T-cell (primary cell): ENCODE measurements at regions not wholly inside any gene's neighbourhood (a gene's known extent, or its start where the extent isn't known, plus 50 kb on each side); places are given as distances from the start of the nearest gene placed in this dataset.

Experiments
- ATAC-seq, 4 experiments: fragments of 200-7000 bp in 3 of 4; fragments of 150-1000 bp in 1 of 4; cut with Tn5 transposase; replicated peaks in 1 of 4; 1 replicate in 3 of 4; 2 replicates in 1 of 4; pipeline ENCODE4 v1.10.0; 2021; ENCODE audit warnings: moderate library complexity in 3 of 4, mild to moderate bottlenecking in 2 of 4, moderate number of reproducible peaks in 1 of 4
- CTCF ChIA-PET, 2 donors: fragments of 300-600 bp; sonication (Branson Sonifier 250); formaldehyde crosslinking; loops; one replicate each; lab custom pipeline; 2022; ENCODE audit warnings: antibody characterized with exemption in 2 of 2; lab: Charles Lee
- POLR2A ChIA-PET, 2 donors: fragments of 300-600 bp; sonication (Branson Sonifier 250); formaldehyde crosslinking; loops; one replicate each; lab custom pipeline; 2022; ENCODE audit warnings: antibody characterized with exemption in 2 of 2; lab: Charles Lee
- DNase-seq, 35 experiments: peaks; one replicate each; pipeline versions ENCODE4 v3.0.0 to v3.0.0-alpha.2; 2013 to 2023
- H3K27ac ChIP-seq: one replicate; pipeline ENCODE4 v1.5.1; 2013; ENCODE audit warnings: low read length
- H3K27me3 ChIP-seq, 2 experiments: replicated peaks in 1 of 2; 1 replicate in 1 of 2; 2 replicates in 1 of 2; pipeline versions ENCODE4 v1.6.1 to v1.7.0; 2013; ENCODE audit warnings: low read length in 1 of 2, mixed read lengths in 1 of 2; ENCODE audit not compliant: control insufficient read depth in 2 of 2, insufficient read depth in 2 of 2; ENCODE audit errors: extremely low read depth in 1 of 2
- H3K36me3 ChIP-seq, 2 donors: 1 replicate in 1 of 2; 2 replicates in 1 of 2; pipeline versions ENCODE4 v1.6.1 to v1.7.0; 2013; ENCODE audit warnings: low read length in 1 of 2; ENCODE audit not compliant: control insufficient read depth in 2 of 2, insufficient read depth in 1 of 2; ENCODE audit errors: extremely low read depth in 1 of 2
- H3K4me1 ChIP-seq, 2 experiments: 1 replicate in 1 of 2; 2 replicates in 1 of 2; pipeline versions ENCODE4 v1.6.1 to v1.7.0; 2013; ENCODE audit warnings: low read length in 2 of 2, mixed read lengths in 1 of 2; ENCODE audit not compliant: insufficient read depth in 2 of 2, control insufficient read depth in 1 of 2; ENCODE audit errors: extremely low read depth in 1 of 2
- H3K4me3 ChIP-seq, 2 donors: 1 replicate in 1 of 2; 2 replicates in 1 of 2; pipeline versions ENCODE4 v1.5.1 to v1.7.0; 2013; ENCODE audit warnings: mild to moderate bottlenecking in 2 of 2, low read length in 1 of 2, moderate library complexity in 1 of 2; ENCODE audit not compliant: control insufficient read depth in 1 of 2; ENCODE audit errors: extremely low read depth in 1 of 2
- H3K9me3 ChIP-seq: 2 replicates; pipeline ENCODE4 v1.7.0; 2013
- H3K27ac Mint-ChIP-seq, 2 donors: one replicate each; pipeline ENCODE4 v1.8.0; 2020 to 2021; ENCODE audit warnings: mild to moderate bottlenecking in 2 of 2, mixed read lengths in 2 of 2
- H3K27me3 Mint-ChIP-seq, 2 donors: one replicate each; pipeline ENCODE4 v1.8.0; 2021 to 2022; ENCODE audit warnings: mixed read lengths in 2 of 2
- H3K36me3 Mint-ChIP-seq: one replicate; pipeline ENCODE4 v1.8.0; 2021; ENCODE audit warnings: mixed read lengths
- H3K4me1 Mint-ChIP-seq, 3 donors: one replicate each; pipeline ENCODE4 v1.8.0; 2020 to 2022; ENCODE audit warnings: mixed read lengths in 3 of 3, mild to moderate bottlenecking in 1 of 3
- H3K4me3 Mint-ChIP-seq, 3 donors: one replicate each; pipeline ENCODE4 v1.8.0; 2020 to 2022; ENCODE audit warnings: mild to moderate bottlenecking in 3 of 3, mixed read lengths in 3 of 3, moderate library complexity in 3 of 3
- H3K9me3 Mint-ChIP-seq, 3 donors: one replicate each; pipeline ENCODE4 v1.8.0; 2020 to 2022; ENCODE audit warnings: mixed read lengths in 3 of 3
- WGBS: methylation state at CpG from one replicate; pipeline ENCODE4 v1.1.5; 2013; ENCODE audit warnings: missing lambda C conversion rate; ENCODE audit not compliant: insufficient coverage; 5-methylcytosine and 5-hydroxymethylcytosine counted together

- Histone ChIP-seq H3K9me3 (no peaks in the 10 kb centered on the region), H3K36me3 (no peaks in the 10 kb centered on the region), H3K27me3 (peaks cover 0 to 22% of the 10 kb centered on the region in 2 experiments), H3K27ac (no peak overlapping the region), H3K4me1 (no peaks in the 10 kb centered on the region), H3K4me3 (no peak overlapping the region)
- Mint-ChIP-seq H3K4me3 (no peak overlapping the region), H3K36me3 (no peaks in the 10 kb centered on the region), H3K4me1 (no peaks in the 10 kb centered on the region), H3K27me3 (peaks cover 11 to 13% of the 10 kb centered on the region in 2 donors), H3K27ac (no peak overlapping the region), H3K9me3 (no peaks in the 10 kb centered on the region)
- ChIA-PET CTCF (no interaction called here), POLR2A (no interaction called here)
- DNase-seq (no peak), ATAC-seq (no peak)
- WGBS = 68% methylated on average over 2 of the region's 3 CpGs
Observed at GRCh38 chr10:113412161-113412560, 140.7 kb upstream of the HABP2 start.

GRCh38 chr10:113414543-113414942 is 138.3 kb upstream of the HABP2 start:
- POLR2A ChIA-PET = interaction anchor here in 1 of 2 donors (0.6 kb wide), 1 partner anchor 22 kb away, joined by 5 read pairs; no protein-coding TSS in a partner anchor

GRCh38 chr10:113415246-113415645 is 137.6 kb upstream of the HABP2 start:
- WGBS = no CpG with 5 or more reads among the region's 3 CpGs
- peaks cover 2% of the 10 kb centered on the region for H3K9me3 ChIP-seq
- CTCF ChIA-PET = no interaction called here
- no peak overlapping the region for H3K27ac ChIP-seq
- H3K27me3 ChIP-seq = peaks cover 0 to 17% of the 10 kb centered on the region in 2 experiments
- H3K4me3 ChIP-seq = no peak overlapping the region
- H3K4me1 ChIP-seq = no peaks in the 10 kb centered on the region
- H3K27ac Mint-ChIP-seq = no peak overlapping the region
- no peak overlapping the region for H3K4me3 Mint-ChIP-seq
- H3K9me3 Mint-ChIP-seq = peaks cover 3 to 12% (median 4%) of the 10 kb centered on the region in 3 donors
- H3K36me3 Mint-ChIP-seq = no peaks in the 10 kb centered on the region
- ATAC-seq (no peak), DNase-seq (no peak)
- H3K36me3 ChIP-seq = no peaks in the 10 kb centered on the region
- H3K4me1 Mint-ChIP-seq = no peaks in the 10 kb centered on the region
- POLR2A ChIA-PET = no interaction called here
- H3K27me3 Mint-ChIP-seq = peaks cover 14 to 16% of the 10 kb centered on the region in 2 donors

More at GRCh38 chr10:113414543-113414942, 138.3 kb upstream of the HABP2 start:
- DNase-seq = no peak
- Mint-ChIP-seq H3K4me3 (no peak overlapping the region), H3K27me3 (peaks cover 15 to 22% of the 10 kb centered on the region in 2 donors), H3K9me3 (peaks cover 0 to 5% (median 4%) of the 10 kb centered on the region in 3 donors), H3K4me1 (no peaks in the 10 kb centered on the region), H3K36me3 (no peaks in the 10 kb centered on the region), H3K27ac (no peak overlapping the region)
- Histone ChIP-seq H3K4me1 (no peaks in the 10 kb centered on the region), H3K4me3 (no peak overlapping the region), H3K9me3 (peaks cover 2% of the 10 kb centered on the region), H3K27me3 (peaks cover 0 to 17% of the 10 kb centered on the region in 2 experiments), H3K36me3 (no peaks in the 10 kb centered on the region), H3K27ac (no peak overlapping the region)
- ATAC-seq = no peak
- CTCF ChIA-PET = no interaction called here

- CTCF ChIA-PET = no interaction called here
- no peak overlapping the region for H3K4me3 ChIP-seq
- no peak for DNase-seq
- WGBS = no CpG with 5 or more reads among the region's 2 CpGs
- peaks cover 22 to 23% of the 10 kb centered on the region in 2 donors for H3K27me3 Mint-ChIP-seq
- H3K4me3 Mint-ChIP-seq = no peak overlapping the region
- H3K4me1 Mint-ChIP-seq = no peaks in the 10 kb centered on the region
- peaks cover 0 to 19% of the 10 kb centered on the region in 2 experiments for H3K27me3 ChIP-seq
- no peaks in the 10 kb centered on the region for H3K36me3 Mint-ChIP-seq
- POLR2A ChIA-PET = no interaction called here
- H3K36me3 ChIP-seq = no peaks in the 10 kb centered on the region
- H3K27ac ChIP-seq = no peak overlapping the region
- H3K9me3 Mint-ChIP-seq = peaks cover 4 to 15% (median 5%) of the 10 kb centered on the region in 3 donors
- no peak for ATAC-seq
- H3K9me3 ChIP-seq = peaks cover 2% of the 10 kb centered on the region
- no peaks in the 10 kb centered on the region for H3K4me1 ChIP-seq
- H3K27ac Mint-ChIP-seq = no peak overlapping the region
Observed at GRCh38 chr10:113420057-113420732, 132.7 kb upstream of the HABP2 start.

- no peak for ATAC-seq
- Histone ChIP-seq H3K4me3 (no peak overlapping the region), H3K4me1 (no peaks in the 10 kb centered on the region), H3K36me3 (no peaks in the 10 kb centered on the region), H3K9me3 (peaks cover 2% of the 10 kb centered on the region), H3K27ac (no peak overlapping the region), H3K27me3 (peaks cover 0 to 15% of the 10 kb centered on the region in 2 experiments)
- POLR2A ChIA-PET = no interaction called here
- CTCF ChIA-PET = no interaction called here
- no peak overlapping the region for H3K27ac Mint-ChIP-seq
- 83% methylated on average over 5 of the region's 9 CpGs for WGBS
- H3K36me3 Mint-ChIP-seq = no peaks in the 10 kb centered on the region
- H3K4me3 Mint-ChIP-seq = no peak overlapping the region
- peaks cover 16 to 19% of the 10 kb centered on the region in 2 donors for H3K27me3 Mint-ChIP-seq
- H3K9me3 Mint-ChIP-seq = peaks cover 4 to 15% (median 5%) of the 10 kb centered on the region in 3 donors
- no peaks in the 10 kb centered on the region for H3K4me1 Mint-ChIP-seq
- DNase-seq = no peak
Observed at GRCh38 chr10:113420733-113421675, 131.8 kb upstream of the HABP2 start.

- H3K27ac Mint-ChIP-seq = no peak overlapping the region
- Histone ChIP-seq H3K4me1 (no peaks in the 10 kb centered on the region), H3K4me3 (no peak overlapping the region), H3K36me3 (no peaks in the 10 kb centered on the region), H3K27ac (no peak overlapping the region), H3K9me3 (peaks cover 2% of the 10 kb centered on the region), H3K27me3 (peaks cover 0 to 7% of the 10 kb centered on the region in 2 experiments)
- DNase-seq (no peak), ATAC-seq (no peak)
- CTCF ChIA-PET = no interaction called here
- H3K36me3 Mint-ChIP-seq = no peaks in the 10 kb centered on the region
- no peaks in the 10 kb centered on the region for H3K4me1 Mint-ChIP-seq
- no CpG with 5 or more reads among the region's 2 CpGs for WGBS
- H3K27me3 Mint-ChIP-seq = peaks cover 13 to 15% of the 10 kb centered on the region in 2 donors
- POLR2A ChIA-PET = no interaction called here
- no peak overlapping the region for H3K4me3 Mint-ChIP-seq
- peaks cover 4 to 15% (median 5%) of the 10 kb centered on the region in 3 donors for H3K9me3 Mint-ChIP-seq
Observed at GRCh38 chr10:113422371-113422770, 130.5 kb upstream of the HABP2 start.
